HG02642 (cell line): ENCODE measurements at regions not wholly inside any gene's neighbourhood (a gene's known extent, or its start where the extent isn't known, plus 50 kb on each side); places are given as distances from the start of the nearest gene placed in this dataset.
A peak's percentile ranks its signal among the peaks of the same experiment; 100 is the strongest.
"Not testable (repeated sequence)": the region's sequence is repeated elsewhere in the genome, so short reads cannot be mapped to it uniquely, and the experiment has no call there.

Source experiments
- ATAC-seq: cut with Tn5 transposase; IDR thresholded peaks from one replicate; pipeline ENCODE4 v1.9.1; 2021; ENCODE audit warnings: mild to moderate bottlenecking; ENCODE audit not compliant: unreplicated experiment, poor library complexity

DNA sequence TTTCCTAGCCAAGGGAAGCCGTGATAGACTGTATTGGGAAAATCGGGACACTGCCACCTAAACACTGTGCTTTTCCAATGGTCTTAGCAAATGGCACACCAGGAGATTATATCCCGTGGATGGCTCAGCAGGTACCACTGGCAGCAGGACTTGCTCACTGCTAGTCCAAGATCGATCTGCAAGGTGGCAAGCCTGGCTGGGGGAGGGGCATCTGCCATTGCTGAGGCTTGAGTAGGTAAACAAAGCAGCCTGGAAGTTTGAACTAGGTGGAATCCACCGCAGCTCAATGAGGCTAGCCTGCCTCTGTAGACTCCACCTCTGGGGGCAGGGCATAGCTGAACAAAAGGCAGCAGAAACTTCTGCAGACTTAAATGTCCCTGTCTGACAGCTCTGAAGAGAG lies 1262.7 kb upstream of the ZEB2 start:
- ATAC-seq, result not testable (repeated sequence)

- peak; percentile 55 for ATAC-seq
Observed at GRCh38 chr2:145777914-145778313, 1258.0 kb upstream of the ZEB2 start.

GRCh38 chr2:145777297-145777696 lies 1257.4 kb upstream of the ZEB2 start:
- no peak for ATAC-seq

DNA sequence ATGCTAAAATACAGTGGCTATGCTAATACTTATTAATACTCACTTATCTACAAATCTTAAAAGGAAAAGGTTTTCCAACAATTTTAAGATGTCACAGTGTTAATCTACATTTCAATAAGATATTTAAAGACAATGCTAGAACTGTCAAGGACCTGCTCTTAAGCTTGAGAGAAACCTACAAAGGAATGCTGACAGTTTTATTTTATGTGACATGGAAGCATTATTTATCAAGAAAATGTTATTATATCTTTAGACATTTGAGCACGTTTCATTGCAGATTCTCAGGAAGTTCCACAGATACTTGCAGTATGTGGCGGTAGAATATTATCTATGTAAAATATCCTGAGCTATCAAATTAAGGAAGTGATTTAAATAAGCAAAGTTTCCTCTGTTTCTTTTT lies 1255.7 kb upstream of the ZEB2 start:
- ATAC-seq, result no peak

GRCh38 chr2:145771525-145771924 lies 1251.6 kb upstream of the ZEB2 start:
- ATAC-seq, result peak; percentile 97

DNA sequence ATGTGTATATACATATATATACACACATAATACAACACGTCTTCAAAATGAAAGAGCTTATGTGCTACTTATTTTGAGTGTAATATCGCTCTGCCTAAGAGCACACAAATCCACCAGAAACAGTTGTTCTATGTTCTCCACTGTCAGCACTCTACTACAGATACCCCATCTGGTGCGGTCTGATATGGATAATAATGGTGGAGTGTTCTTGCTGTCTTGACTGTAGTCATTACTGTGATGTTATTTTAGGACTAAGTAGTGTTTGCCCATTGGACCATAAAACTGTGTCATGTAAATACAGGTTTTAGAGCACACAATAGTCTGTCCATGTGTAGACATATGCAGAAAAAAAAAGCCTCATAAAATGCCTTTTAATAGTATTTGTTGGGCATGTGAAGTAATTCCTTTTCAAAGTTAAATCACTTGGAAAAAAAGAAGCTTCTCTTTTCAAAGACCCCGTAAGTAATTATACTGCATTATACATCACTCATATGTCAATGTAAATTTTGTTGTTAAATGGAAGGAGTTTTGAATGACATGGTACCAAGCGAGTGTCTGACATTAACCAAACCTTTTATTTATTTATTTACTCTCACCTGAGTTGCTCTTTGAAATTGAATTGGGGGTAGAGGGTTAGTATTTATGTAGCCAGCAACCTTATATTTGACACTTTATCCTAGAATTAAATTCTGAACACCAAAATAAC lies 1249.2 kb upstream of the ZEB2 start:
- no peak for ATAC-seq

DNA sequence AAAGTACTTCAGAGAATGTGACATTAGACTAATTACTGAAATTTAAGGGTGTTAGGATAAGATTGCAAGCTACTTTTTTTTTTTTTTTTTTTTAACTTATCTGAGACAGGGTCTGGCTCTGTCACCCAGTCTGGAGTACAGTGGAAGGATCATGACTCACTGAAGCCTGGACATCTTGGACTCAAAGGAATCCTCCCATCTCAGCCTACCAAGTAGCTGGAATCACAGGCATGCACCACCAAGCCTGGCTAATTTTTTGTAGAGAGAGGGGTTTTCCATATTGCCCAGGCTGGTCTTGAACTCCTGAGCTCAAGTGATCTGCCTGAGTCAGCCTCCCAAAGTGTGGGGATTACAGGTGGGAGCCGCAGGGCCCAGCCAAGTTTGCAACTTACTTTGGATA lies 1246.0 kb upstream of the ZEB2 start:
- ATAC-seq, result no peak

- no peak for ATAC-seq
Observed at GRCh38 chr2:145764631-145765030, 1244.7 kb upstream of the ZEB2 start.

GRCh38 chr2:145760781-145761649 lies 1241.1 kb upstream of the ZEB2 start:
- no peak for ATAC-seq

DNA sequence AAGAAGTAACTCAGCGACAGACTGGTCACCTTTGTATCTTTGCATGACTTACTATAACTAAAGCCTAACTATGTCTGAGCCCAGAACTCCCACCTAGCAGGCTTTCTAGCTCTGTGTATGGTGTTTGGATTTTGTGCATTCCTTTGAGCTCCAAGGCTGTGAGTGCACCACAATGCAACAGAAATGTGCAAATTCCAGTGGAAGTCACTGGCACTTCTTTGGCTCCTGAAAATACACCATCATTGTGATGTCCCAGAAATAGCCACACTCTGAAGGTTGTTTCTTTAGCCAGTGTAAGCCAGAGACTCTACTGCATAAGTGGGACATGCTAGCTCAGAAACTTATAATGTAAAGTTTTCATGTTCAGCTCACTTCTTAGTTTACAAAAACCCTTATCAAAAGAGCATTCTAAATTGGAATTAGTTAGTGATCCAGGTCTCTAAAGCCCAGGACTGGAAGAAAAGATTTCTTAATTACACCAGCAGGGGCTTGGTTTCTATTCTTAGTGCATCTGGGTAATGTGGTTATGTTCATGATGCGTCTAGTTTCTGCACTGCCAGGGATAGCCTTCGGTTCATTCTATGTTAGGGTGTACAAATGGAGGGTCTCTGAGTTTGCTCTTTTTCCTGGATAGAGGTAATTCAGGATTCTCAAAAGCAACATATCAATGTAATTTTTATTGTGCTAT lies 1239.5 kb upstream of the ZEB2 start:
- ATAC-seq, result no peak

DNA sequence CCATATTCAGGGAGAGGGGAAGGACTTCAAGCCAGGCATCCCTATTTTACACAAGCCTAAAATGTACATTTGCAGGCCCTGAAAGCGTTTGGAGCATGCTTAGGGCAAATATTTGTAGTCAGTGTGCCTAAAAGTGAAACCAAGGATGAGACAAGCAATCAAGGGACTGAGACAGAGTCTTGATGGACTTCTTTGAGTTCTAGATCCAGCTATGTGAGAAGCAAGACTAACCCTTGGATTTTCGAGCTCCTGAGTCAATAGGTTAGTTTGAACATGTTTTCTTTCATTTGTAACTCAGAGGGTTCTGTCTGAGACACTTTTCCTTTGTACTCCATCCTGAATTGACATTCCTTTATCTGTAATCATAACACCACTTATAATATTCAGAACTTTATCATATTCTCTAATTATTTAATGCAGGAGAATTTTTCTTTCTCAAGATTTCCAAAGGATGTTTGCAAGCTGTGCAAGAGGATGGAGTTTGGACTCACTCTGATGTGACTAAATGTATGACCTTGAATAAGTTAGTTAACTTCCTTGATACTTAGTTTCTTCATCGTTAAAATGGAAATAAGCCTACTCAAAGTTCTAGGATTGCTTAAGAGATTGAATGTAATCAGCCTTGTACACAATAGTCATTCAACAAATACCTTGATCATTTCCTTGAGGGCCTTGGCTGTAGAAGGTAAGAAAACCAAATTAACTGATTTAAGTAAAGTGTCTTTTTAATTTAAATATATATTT lies 1237.8 kb upstream of the ZEB2 start:
- ATAC-seq, result no peak

GRCh38 chr2:145755019-145755837 lies 1235.3 kb upstream of the ZEB2 start:
- no peak for ATAC-seq

DNA sequence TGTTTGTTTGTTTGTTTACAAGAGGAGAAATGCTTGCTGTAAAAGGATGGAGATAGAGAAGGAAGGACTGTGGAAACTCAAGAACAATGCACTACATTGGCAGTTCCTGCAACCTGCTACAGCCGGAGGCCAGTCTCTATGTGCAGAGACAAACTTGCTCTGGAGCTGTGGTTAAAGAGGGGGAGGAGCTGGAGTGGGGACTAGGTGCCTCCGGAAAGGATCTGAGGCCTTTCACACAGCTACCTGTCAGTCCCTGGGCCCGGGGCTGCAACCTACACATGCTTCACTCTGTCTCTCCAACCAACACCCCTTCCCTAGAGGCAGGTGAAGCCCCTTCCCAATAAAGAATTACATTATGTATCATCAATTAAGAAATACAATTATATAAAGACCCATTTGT lies 1234.0 kb upstream of the ZEB2 start:
- ATAC-seq, result no peak

DNA sequence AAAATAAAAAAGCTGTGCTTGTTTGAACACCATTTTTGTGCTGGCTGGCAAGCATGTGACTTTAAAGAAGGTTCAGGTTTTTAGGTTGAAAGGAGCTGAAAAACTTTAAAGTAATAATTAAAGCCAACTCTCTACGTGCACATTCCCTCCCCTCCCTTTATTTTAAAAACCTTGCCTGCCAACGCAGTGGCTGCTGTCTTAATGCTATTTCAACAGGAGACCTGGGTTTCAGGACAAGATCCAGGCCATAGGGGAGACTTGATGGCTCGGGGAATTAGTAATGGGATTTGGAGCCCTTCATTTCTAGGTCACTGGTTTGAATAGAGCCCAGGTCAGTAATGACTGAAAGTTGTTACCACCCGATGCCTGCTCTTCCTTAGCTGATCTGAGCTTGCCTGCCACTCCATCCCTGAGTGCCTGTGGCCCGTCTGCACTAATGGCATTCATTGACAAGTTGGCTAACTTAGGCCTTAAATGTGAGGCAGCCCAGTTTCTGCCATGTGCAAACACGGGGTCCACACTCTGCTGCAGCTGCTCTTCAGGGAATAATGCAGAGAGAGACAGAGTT lies 1233.2 kb upstream of the ZEB2 start:
- no peak for ATAC-seq

- peak; percentile 27 for ATAC-seq
Observed at GRCh38 chr2:145752091-145752806, 1232.3 kb upstream of the ZEB2 start.

- peak; percentile 93 for ATAC-seq
Observed at GRCh38 chr2:145751629-145752028, 1231.7 kb upstream of the ZEB2 start.

DNA sequence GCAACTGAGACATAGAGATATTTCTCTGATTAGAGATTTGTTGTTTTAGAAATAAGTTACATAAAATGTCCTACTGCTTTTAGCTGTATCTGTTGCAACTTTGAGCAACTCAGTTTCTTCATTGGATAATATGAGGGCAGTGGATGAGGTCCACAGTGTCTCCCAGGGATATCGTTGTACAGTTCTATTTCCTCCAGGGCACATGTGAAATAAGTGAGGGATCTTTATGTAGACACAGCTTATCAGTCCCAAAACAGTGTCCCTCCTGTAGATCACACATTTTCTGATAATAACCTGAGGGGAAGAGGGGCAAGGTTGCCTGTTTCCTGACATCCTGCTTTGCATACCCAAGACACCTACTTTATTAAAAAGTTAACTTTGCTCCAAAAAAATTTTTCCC lies 1231.2 kb upstream of the ZEB2 start:
- ATAC-seq, result no peak

- no peak for ATAC-seq
Observed at GRCh38 chr2:145750612-145751011, 1230.7 kb upstream of the ZEB2 start.

DNA sequence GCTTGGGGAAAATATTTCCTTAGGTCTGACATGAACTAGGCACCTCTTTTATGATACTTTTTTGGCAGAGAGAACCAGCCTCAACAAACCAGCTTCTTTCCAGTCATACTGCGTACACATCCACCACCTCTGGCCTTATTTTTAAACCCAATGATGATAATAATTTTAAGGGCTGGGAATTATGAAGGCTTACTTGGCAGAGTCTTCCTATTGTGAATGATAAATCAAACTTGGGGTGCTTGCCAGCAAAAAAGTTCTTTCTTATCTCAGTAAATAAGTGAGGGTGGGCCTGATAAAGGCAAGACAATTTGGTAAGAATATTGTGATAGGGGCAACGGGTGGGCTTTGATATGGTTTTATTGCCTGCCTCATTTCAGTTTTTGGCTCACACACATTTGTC lies 1230.2 kb upstream of the ZEB2 start:
- no peak for ATAC-seq
